ENCODE measurements at regions not wholly inside any gene's neighbourhood (a gene's known extent, or its start where the extent isn't known, plus 50 kb on each side); places are given as distances from the start of the nearest gene placed in this dataset.

DNA sequence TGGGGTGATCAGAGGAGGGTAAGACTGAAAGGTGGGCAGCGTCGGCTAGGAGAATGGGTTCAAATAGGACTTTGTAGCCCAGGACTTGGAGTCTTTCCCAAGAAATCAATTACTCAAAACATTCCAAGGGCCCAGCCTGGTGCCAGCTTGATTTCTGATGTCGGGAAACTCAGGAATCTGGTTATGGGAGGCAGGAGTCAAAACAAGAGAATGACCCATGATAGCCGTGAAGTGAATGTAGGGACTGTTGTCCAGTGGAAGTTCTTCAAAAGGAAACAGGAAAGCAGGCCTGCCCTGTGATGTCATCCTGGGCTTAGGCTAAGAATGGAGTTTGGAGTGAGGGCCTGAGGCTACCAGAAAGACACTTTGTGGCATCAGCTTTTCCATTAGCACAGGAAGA lies 67.4 kb upstream of the SLC14A2 start:
- TF ChIP-seq GATA2 (IDR thresholded peaks at IDR 0.05; ENCODE audit: low read depth, low read length) (no peak), GATA3 (IDR thresholded peaks at IDR 0.05; ENCODE audit: low read depth, low read length) (no peak)

DNA sequence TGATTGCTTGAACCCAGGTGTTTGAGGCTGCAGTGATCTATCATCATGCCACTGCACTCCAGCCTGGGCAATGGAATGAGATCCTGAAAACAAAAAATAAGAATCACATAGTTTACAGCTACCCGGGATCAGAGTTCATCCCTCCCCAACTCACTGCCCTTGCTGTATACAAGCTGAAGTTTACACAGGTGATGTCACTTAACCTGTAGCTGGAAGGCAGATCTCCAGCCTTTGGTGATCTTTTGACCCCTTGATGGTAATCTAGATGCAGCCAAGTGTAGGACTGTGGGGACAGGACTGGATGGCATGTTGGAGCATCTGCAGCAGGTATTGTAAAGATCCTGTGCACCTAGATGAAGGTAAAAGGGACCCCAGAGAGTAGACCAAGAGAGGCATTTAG lies 66.7 kb upstream of the SLC14A2 start:
- TF ChIP-seq GATA3 (IDR thresholded peaks at IDR 0.05; ENCODE audit: low read depth, low read length) = no peak
- TF ChIP-seq GATA2 (IDR thresholded peaks at IDR 0.05; ENCODE audit: low read depth, low read length) = no peak

DNA sequence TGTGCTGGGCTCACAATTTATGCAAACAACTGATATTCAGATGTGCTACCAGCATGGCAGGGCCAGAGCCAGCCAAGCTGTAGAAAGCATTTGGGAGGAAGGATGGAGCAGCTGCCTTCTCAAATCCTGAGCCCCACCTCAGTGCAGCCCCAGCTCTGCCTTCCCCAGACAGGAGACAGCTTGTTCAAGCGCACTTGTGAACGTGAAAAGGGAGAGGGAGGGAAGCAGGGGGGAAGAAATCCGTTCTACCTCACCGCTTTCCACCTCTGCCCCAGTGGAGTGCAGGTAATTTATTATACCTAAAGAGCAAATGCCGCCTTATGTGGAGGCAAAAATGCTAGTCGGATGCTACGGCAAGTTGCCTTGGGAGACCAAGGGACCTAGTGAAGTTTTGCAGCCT lies 66.0 kb upstream of the SLC14A2 start:
- TF ChIP-seq GATA2 (IDR thresholded peaks at IDR 0.05; ENCODE audit: low read depth, low read length) (no peak), GATA3 (IDR thresholded peaks at IDR 0.05; ENCODE audit: low read depth, low read length) (no peak)

DNA sequence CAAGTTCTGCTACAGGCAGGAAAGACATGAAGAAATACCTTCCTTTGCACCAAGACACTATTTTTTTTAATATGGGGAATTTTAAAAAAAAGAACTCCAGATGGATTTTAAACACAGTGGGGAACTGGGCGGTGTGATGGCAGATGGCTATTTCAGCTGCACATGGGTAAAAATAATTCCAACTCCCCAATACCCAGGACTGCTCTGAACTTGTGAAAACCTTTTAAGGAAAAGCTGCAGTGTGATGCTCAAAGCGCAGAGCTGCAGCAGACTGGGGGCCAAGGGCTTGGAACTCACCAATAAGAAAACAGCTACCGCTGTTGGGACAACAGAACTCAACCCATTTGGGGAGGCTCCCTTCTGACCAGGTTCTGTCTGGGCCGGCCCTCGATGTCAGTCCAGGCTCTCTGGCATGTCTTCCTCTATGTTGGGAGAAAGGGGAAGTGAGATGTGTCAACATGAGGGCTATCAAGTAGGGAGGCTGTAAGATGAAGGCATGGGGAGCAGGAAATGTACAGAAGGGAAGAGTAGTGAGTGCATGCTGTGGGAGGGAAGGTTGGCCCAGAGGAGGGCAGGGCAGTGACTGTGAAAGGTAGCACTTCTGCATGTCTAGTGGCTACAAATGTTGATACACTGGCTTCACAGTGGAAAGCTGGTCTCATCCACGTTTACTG lies 64.0 kb upstream of the SLC14A2 start:
- no peak for TF ChIP-seq GATA3 (IDR thresholded peaks at IDR 0.05; ENCODE audit: low read depth, low read length)
- no peak for TF ChIP-seq GATA2 (IDR thresholded peaks at IDR 0.05; ENCODE audit: low read depth, low read length)

DNA sequence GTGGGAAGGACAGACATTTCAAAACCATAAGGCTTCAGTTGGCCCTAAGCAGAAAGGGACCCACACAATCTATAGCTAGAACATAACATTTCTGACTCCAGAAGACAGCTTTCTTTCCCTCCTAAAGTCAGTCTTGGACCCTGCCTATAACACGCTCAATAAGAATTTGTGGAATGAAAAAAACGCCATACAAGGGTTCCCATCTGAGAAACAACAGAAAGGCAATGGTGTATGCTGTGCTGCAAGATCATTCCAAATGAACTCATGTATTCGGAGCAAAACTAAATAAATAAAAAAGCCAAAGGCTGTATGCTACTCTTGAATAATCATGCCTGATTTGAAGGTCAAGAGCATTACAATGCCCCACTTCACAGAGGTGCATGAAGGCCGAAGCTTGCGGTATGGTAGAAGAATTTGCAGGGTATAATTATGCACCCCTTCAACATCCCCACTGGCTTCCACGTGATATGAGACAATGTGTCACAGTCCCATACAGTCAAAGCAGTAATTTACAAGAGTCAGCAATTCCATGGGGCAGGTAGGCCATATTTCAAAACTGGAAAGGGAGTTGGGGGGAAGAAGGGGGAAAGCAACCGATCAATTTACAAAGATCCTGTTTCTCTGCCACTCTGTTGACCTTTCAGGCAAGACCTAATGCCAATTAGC lies 61.4 kb upstream of the SLC14A2 start:
- TF ChIP-seq GATA3 (IDR thresholded peaks at IDR 0.05; ENCODE audit: low read depth, low read length) = no peak
- no peak for TF ChIP-seq GATA2 (IDR thresholded peaks at IDR 0.05; ENCODE audit: low read depth, low read length)

DNA sequence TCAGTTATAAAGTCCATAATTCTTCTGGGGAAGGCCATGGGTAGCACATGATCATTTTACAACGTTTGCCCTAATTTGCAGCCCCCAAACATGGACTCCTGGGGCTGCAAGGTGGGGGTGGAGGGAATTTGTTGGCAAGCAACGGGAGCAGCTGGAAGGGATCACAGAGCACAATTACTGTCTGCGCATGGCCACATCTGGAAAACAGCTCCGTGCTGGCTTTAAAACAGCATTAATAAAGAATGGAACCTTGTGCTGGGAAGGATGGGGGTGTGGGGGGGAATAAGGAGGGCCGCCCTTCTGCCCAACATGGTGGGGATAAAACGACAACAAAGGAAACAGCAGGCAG lies 60.9 kb upstream of the SLC14A2 start:
- no peak for TF ChIP-seq GATA2 (IDR thresholded peaks at IDR 0.05; ENCODE audit: low read depth, low read length)
- no peak for TF ChIP-seq GATA3 (IDR thresholded peaks at IDR 0.05; ENCODE audit: low read depth, low read length)

DNA sequence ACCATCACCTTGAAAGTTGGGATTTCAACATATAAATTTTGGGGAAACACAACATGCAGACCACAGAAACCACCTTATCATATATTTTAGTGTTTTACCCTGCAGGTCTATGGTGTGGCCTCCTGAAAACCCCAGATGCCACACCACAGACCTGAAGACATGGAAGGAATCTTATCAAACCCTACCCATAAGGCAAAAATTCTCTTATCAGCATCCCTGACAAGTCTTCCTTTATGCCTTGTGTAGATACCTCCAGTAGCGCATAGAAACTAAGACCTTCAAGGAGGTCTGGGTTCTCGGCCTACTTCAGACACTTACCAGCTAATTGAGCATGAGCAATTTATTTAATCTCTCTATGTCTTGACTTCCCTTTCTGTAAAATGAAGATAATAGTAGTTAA lies 59.1 kb upstream of the SLC14A2 start:
- TF ChIP-seq GATA2 (IDR thresholded peaks at IDR 0.05; ENCODE audit: low read depth, low read length) (no peak), GATA3 (IDR thresholded peaks at IDR 0.05; ENCODE audit: low read depth, low read length) (no peak)

- no peak for TF ChIP-seq GATA3 (IDR thresholded peaks at IDR 0.05; ENCODE audit: low read depth, low read length)
- TF ChIP-seq GATA2 (IDR thresholded peaks at IDR 0.05; ENCODE audit: low read depth, low read length) = no peak
These were observed 58.0 kb upstream of the SLC14A2 start for GRCh38 chr18:45557287-45557686.

- TF ChIP-seq GATA2 (IDR thresholded peaks at IDR 0.05; ENCODE audit: low read depth, low read length) = no peak
- no peak for TF ChIP-seq GATA3 (IDR thresholded peaks at IDR 0.05; ENCODE audit: low read depth, low read length)
These were observed 57.5 kb upstream of the SLC14A2 start for GRCh38 chr18:45557779-45558178.

DNA sequence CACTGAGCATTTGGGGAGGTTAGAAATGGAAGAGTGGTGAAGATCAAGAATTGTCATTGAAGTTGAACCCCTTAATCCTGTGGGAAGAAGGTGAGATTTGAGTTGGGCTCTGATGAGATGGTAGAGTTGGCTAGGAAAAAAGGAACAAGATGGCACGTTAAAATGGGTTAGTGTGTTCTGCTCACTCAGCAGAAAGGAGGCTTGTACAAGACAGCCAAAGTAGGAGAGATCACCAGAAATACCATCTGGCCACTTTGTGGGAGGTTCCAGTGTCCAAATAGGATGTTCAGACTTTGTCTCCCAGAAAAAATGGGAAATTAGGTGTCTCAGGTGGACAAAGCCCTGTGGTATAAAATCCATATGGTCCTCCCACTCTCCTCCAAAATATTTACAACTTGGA lies 56.0 kb upstream of the SLC14A2 start:
- TF ChIP-seq GATA3 (IDR thresholded peaks at IDR 0.05; ENCODE audit: low read depth, low read length) (no peak), GATA2 (IDR thresholded peaks at IDR 0.05; ENCODE audit: low read depth, low read length) (no peak)

DNA sequence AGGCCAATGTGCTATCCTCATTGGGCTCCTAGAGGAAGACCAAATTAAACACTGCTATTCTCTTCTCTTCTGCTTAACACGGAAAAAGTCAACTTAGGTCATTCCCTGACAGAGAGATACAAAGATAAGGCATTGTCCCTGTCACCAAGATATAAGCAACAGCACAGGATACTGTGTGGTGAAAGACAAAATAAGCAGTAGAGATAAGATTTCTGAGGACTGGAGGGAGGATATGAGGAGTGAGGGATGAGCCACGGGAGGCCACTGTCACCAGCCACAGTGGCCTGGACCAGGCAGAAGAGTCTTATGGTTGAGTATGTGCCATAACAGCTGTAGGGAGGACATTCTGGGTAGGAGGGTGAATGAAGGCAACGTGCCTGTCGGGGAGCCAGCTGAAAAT lies 54.4 kb upstream of the SLC14A2 start:
- TF ChIP-seq GATA3 (IDR thresholded peaks at IDR 0.05; ENCODE audit: low read depth, low read length) = no peak
- TF ChIP-seq GATA2 (IDR thresholded peaks at IDR 0.05; ENCODE audit: low read depth, low read length) = no peak

DNA sequence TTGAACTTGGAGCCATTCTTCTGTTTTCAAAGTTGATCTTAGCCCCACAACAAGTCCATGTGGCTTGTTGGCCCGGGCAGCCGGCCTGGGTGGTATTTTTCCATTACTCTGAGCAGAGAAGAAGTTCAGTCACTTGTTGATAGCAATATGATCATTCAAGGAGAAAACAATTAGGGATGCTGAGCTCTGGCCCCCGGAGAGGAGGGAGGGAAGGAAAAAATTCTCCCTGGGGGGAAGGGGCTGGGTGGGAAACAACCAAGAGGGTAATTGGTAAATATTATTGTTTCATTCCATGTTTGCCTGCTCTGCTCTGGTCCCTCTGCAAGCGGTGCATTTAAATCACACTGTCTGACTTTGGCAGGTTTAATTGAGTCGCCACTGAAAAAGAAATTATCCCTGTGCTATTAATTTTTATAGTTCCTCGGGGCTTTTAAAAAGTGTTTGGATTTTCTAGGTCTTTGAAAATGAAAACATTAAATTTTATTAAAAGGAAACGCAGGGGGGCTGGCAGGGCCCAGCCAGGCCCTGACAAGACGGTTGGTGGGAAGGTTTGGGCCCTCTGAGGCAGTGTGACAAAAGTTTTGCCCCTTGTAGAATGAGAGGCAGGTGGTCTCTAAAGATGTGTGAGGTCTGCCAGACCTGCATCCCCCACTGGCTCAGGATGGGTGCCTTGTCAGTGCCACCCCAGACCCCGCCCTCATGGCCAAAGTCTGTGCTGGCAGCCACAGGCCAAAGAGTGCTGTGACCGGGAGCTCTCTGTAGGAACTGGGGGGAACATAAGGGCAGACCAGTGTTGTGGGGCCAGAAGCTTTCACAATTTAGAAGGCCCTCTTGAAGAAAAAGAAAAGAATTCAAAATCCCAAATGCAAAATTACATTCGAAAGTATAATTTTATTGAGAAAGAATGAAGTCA lies 52.5 kb upstream of the SLC14A2 start:
- no peak for TF ChIP-seq GATA3 (IDR thresholded peaks at IDR 0.05; ENCODE audit: low read depth, low read length)
- TF ChIP-seq GATA2 (IDR thresholded peaks at IDR 0.05; ENCODE audit: low read depth, low read length) = no peak

GRCh38 chr18:45565280-45565970 lies 49.9 kb upstream of the SLC14A2 start:
- no peak for TF ChIP-seq GATA3 (IDR thresholded peaks at IDR 0.05; ENCODE audit: low read depth, low read length)
